H1 (cell line): ENCODE measurements at regions not wholly inside any gene's neighbourhood (a gene's known extent, or its start where the extent isn't known, plus 50 kb on each side); places are given as distances from the start of the nearest gene placed in this dataset.

Experiments
- CTCF ChIA-PET: fragments of 300-600 bp; sonication (Branson Sonifier 250); formaldehyde crosslinking; loops from one replicate; lab custom pipeline; 2021; ENCODE audit not compliant: partially characterized antibody; lab: Charles Lee
- POLR2A ChIA-PET: fragments of 300-600 bp; sonication (Branson Sonifier 250); formaldehyde crosslinking; loops from one replicate; lab custom pipeline; 2021; ENCODE audit warnings: inconsistent platforms; ENCODE audit not compliant: partially characterized antibody; lab: Charles Lee
- DNase-seq, 2 experiments: peaks; one replicate each; pipeline versions ENCODE4 v3.0.0 to v3.0.0-alpha.2; 2010 to 2022; ENCODE audit warnings: low spot score in 2 of 2, low read depth in 1 of 2, mixed read lengths in 1 of 2
- FAIRE-seq: peaks from 2 replicates; lab custom pipeline; 2011; peaks lifted over from hg19 to GRCh38; lab: Jason Lieb, UNC
- H2AFZ ChIP-seq: 2 replicates; pipeline ENCODE4 v1.8.1; 2012; ENCODE audit warnings: low read length, inconsistent platforms
- H2AK5ac ChIP-seq: 2 replicates; pipeline ENCODE4 v1.6.1; 2013; ENCODE audit warnings: low read depth, low read length
- H2BK120ac ChIP-seq: replicated peaks from 2 replicates; pipeline ENCODE3; 2013; ENCODE audit warnings: low read depth, low read length, inconsistent platforms
- H2BK12ac ChIP-seq: 2 replicates; pipeline ENCODE4 v1.6.1; 2013; ENCODE audit warnings: low read depth, low read length
- H2BK15ac ChIP-seq: 2 replicates; pipeline ENCODE4 v1.6.1; 2013; ENCODE audit warnings: low read length
- H2BK20ac ChIP-seq: 2 replicates; pipeline ENCODE4 v1.6.1; 2013; ENCODE audit warnings: low read length
- H2BK5ac ChIP-seq: 2 replicates; pipeline ENCODE4 v1.6.1; 2013; ENCODE audit warnings: low read depth, low read length
- H3K14ac ChIP-seq: 2 replicates; pipeline ENCODE4 v1.6.1; 2013; ENCODE audit warnings: inconsistent platforms; ENCODE audit not compliant: insufficient read length
- H3K18ac ChIP-seq: 2 replicates; pipeline ENCODE4 v1.6.1; 2013; ENCODE audit warnings: low read length; ENCODE audit errors: extremely low read depth
- H3K23ac ChIP-seq: 2 replicates; pipeline ENCODE4 v1.6.1; 2013; ENCODE audit warnings: inconsistent platforms; ENCODE audit not compliant: insufficient read length
- H3K23me2 ChIP-seq: 2 replicates; pipeline ENCODE4 v1.6.1; 2013; ENCODE audit warnings: low read depth, low read length
- H3K27ac ChIP-seq: 2 replicates; pipeline ENCODE4 v1.6.1; 2011; ENCODE audit warnings: low read depth, low read length, inconsistent platforms
- H3K27me3 ChIP-seq, 4 experiments: replicated peaks in 1 of 4; 1 replicate in 1 of 4; 2 replicates in 3 of 4; pipeline versions ENCODE4 v1.6.1 to v1.8.1; 2011 to 2013; ENCODE audit warnings: low read length in 3 of 4, mild to moderate bottlenecking in 3 of 4, inconsistent platforms in 2 of 4, mixed read lengths in 2 of 4, moderate library complexity in 1 of 4; ENCODE audit not compliant: control insufficient read depth in 3 of 4, insufficient read depth in 3 of 4; ENCODE audit errors: extremely low read depth in 1 of 4
- H3K36me3 ChIP-seq, 4 experiments: 2 replicates each; pipeline versions ENCODE4 v1.6.1 to v1.8.1; 2011 to 2013; ENCODE audit warnings: mild to moderate bottlenecking in 4 of 4, low read length in 3 of 4, moderate library complexity in 2 of 4, control low read depth in 1 of 4, inconsistent platforms in 1 of 4; ENCODE audit not compliant: insufficient read depth in 4 of 4, control insufficient read depth in 2 of 4
- H3K4ac ChIP-seq: replicated peaks from 2 replicates; pipeline ENCODE3; 2013; ENCODE audit warnings: low read length, low read depth, mixed read lengths, inconsistent platforms; ENCODE audit not compliant: insufficient read length
- H3K4me1 ChIP-seq, 4 experiments: replicated peaks in 1 of 4; 1 replicate in 1 of 4; 2 replicates in 3 of 4; pipeline versions ENCODE4 v1.6.1 to v1.8.1; 2011 to 2013; ENCODE audit warnings: low read length in 3 of 4, inconsistent platforms in 2 of 4, mixed read lengths in 1 of 4; ENCODE audit not compliant: insufficient read depth in 4 of 4, control insufficient read depth in 3 of 4
- H3K4me2 ChIP-seq, 2 experiments: 2 replicates each; pipeline versions ENCODE4 v1.6.1 to v1.8.1; 2011 to 2013; ENCODE audit warnings: low read depth in 2 of 2, low read length in 2 of 2, control low read depth in 1 of 2, inconsistent platforms in 1 of 2, mild to moderate bottlenecking in 1 of 2; ENCODE audit not compliant: insufficient read depth in 1 of 2
- H3K4me3 ChIP-seq, 4 experiments: fragments of 200-600, 300-600 bp in 1 of 4; sonication (generic), shearing (Covaris generic), sonication (Bioruptor Twin) in 1 of 4; 2 replicates each; pipeline versions ENCODE4 v1.5.1 to v1.8.1; 2011 to 2016; ENCODE audit warnings: low read length in 4 of 4, low read depth in 3 of 4, control low read depth in 2 of 4, inconsistent platforms in 2 of 4, mild to moderate bottlenecking in 2 of 4, mixed read lengths in 1 of 4, moderate library complexity in 1 of 4; ENCODE audit not compliant: insufficient read depth in 2 of 4; ENCODE audit errors: extremely low read depth in 1 of 4
- H3K56ac ChIP-seq: replicated peaks from 2 replicates; pipeline ENCODE3; 2013; ENCODE audit warnings: low read depth, mild to moderate bottlenecking, mixed read lengths, low read length, inconsistent platforms; ENCODE audit not compliant: insufficient read length
- H3K79me1 ChIP-seq: 2 replicates; pipeline ENCODE4 v1.6.1; 2013; ENCODE audit warnings: low read depth, low read length, control low read depth
- H3K79me2 ChIP-seq, 2 experiments: 2 replicates each; pipeline versions ENCODE4 v1.6.1 to v1.8.1; 2012 to 2013; ENCODE audit warnings: low read length in 2 of 2, mild to moderate bottlenecking in 2 of 2, inconsistent platforms in 1 of 2; ENCODE audit not compliant: insufficient read depth in 2 of 2, control insufficient read depth in 1 of 2
- H3K9ac ChIP-seq, 4 experiments: replicated peaks in 1 of 4; 1 replicate in 1 of 4; 2 replicates in 3 of 4; pipeline versions ENCODE4 v1.6.1 to v1.8.1; 2011 to 2013; ENCODE audit warnings: low read depth in 3 of 4, low read length in 3 of 4, control low read depth in 2 of 4, mild to moderate bottlenecking in 2 of 4, moderate library complexity in 2 of 4, inconsistent platforms in 1 of 4; ENCODE audit errors: extremely low read depth in 1 of 4
- H3K9me3 ChIP-seq, 2 experiments: 2 replicates each; pipeline versions ENCODE4 v1.6.1 to v1.8.1; 2012 to 2013; ENCODE audit warnings: mild to moderate bottlenecking in 2 of 2, moderate library complexity in 2 of 2, control low read depth in 1 of 2, inconsistent platforms in 1 of 2, low read depth in 1 of 2, low read length in 1 of 2, mixed read lengths in 1 of 2; ENCODE audit not compliant: insufficient read depth in 2 of 2
- H4K20me1 ChIP-seq, 2 experiments: replicated peaks in 1 of 2; 2 replicates each; pipeline versions ENCODE3 to v1.8.1; 2011 to 2013; ENCODE audit warnings: inconsistent platforms in 2 of 2, low read length in 2 of 2, mild to moderate bottlenecking in 1 of 2; ENCODE audit not compliant: insufficient read depth in 2 of 2, control insufficient read depth in 1 of 2
- H4K5ac ChIP-seq: 2 replicates; pipeline ENCODE4 v1.6.1; 2013; ENCODE audit warnings: low read length, low read depth, mixed read lengths, inconsistent platforms; ENCODE audit not compliant: insufficient read length
- H4K8ac ChIP-seq: 2 replicates; pipeline ENCODE4 v1.8.0; 2013; ENCODE audit warnings: mild to moderate bottlenecking, moderate library complexity, low read length, inconsistent platforms; ENCODE audit not compliant: insufficient read depth; ENCODE audit errors: extremely low read depth
- H4K91ac ChIP-seq: replicated peaks from 2 replicates; pipeline ENCODE3; 2013; ENCODE audit warnings: low read length, mixed read lengths, inconsistent platforms; ENCODE audit not compliant: insufficient read length
- CBX8 ChIP-seq: fragments of 300-800, 300-1000 bp; sonication (generic); IDR thresholded peaks from 2 replicates; pipeline ENCODE4 v1.7.1; 2016; ENCODE audit warnings: low read depth, low read length, borderline replicate concordance
- CTCF ChIP-seq, 3 experiments: IDR thresholded peaks; 1 replicate in 2 of 3; 2 replicates in 1 of 3; pipeline versions ENCODE4 v1.5.1 to v1.6.1; 2011; ENCODE audit warnings: low read length in 3 of 3, mild to moderate bottlenecking in 3 of 3, inconsistent platforms in 2 of 3, low read depth in 1 of 3, moderate library complexity in 1 of 3; ENCODE audit not compliant: insufficient read depth in 1 of 3; ENCODE audit errors: control extremely low read depth in 1 of 3
- EZH2 ChIP-seq: fragments of 200-600 bp; sonication (generic); IDR thresholded peaks from 2 replicates; pipeline ENCODE4 v1.7.1; 2012; ENCODE audit warnings: low read depth, mild to moderate bottlenecking, moderate library complexity, low read length, inconsistent platforms; ENCODE audit not compliant: severe bottlenecking
- NRF1 ChIP-seq: IDR thresholded peaks from 2 replicates; pipeline ENCODE4 v1.6.1; 2011; ENCODE audit warnings: mild to moderate bottlenecking, low read depth, low read length, improper control_type of control experiment
- PHF8 ChIP-seq: fragments of 200-600 bp; sonication (generic); conservative IDR thresholded peaks from 2 replicates; pipeline ENCODE4 v1.7.1; 2012; ENCODE audit warnings: low read depth, mild to moderate bottlenecking, inconsistent platforms, low read length, moderate library complexity
- RAD21 ChIP-seq, 2 experiments: IDR thresholded peaks in 1 of 2; conservative IDR thresholded peaks in 1 of 2; 2 replicates each; pipeline ENCODE4 v1.6.1; 2011; ENCODE audit warnings: low read depth in 2 of 2, low read length in 2 of 2, improper control_type of control experiment in 1 of 2, inconsistent platforms in 1 of 2, mild to moderate bottlenecking in 1 of 2, moderate library complexity in 1 of 2
- RNF2 ChIP-seq: fragments of 200-900, 300-1000 bp; sonication (generic); IDR thresholded peaks from 2 replicates; pipeline ENCODE4 v1.7.1; 2016; ENCODE audit warnings: borderline replicate concordance, low read depth, mild to moderate bottlenecking, antibody characterized with exemption, low read length; ENCODE audit not compliant: poor library complexity, severe bottlenecking; ENCODE audit errors: missing control alignments
- RXRA ChIP-seq: IDR thresholded peaks from 2 replicates; pipeline ENCODE4 v1.6.1; 2011; ENCODE audit warnings: low read depth, mild to moderate bottlenecking, low read length, moderate library complexity; ENCODE audit not compliant: insufficient read depth
- SIX5 ChIP-seq: IDR thresholded peaks from 2 replicates; pipeline ENCODE4 v1.6.1; 2011; ENCODE audit warnings: mild to moderate bottlenecking, low read depth, low read length
- WGBS, 2 experiments: shearing (Covaris generic) in 1 of 2; methylation state at CpG; one replicate each; pipeline versions ENCODE4 v1.1.6 to v1.1.7; 2013 to 2015; ENCODE audit warnings: low lambda C conversion rate in 2 of 2, mixed read lengths in 2 of 2, inconsistent platforms in 1 of 2, low coverage in 1 of 2, missing lambda C conversion rate in 1 of 2; ENCODE audit not compliant: insufficient replicate concordance in 2 of 2, insufficient coverage in 1 of 2, insufficient read length in 1 of 2; ENCODE audit errors: extremely low coverage in 1 of 2, missing lambda C conversion rate in 1 of 2; 5-methylcytosine and 5-hydroxymethylcytosine counted together

- no peak overlapping the region for H2BK12ac ChIP-seq
- H3K36me3 ChIP-seq = no peaks in the 10 kb centered on the region; a peak in 1 of 8 replicates
- H3K27ac ChIP-seq = no peak overlapping the region
- H3K9ac ChIP-seq = no peak overlapping the region
- no peak overlapping the region for H2BK20ac ChIP-seq
- no peak overlapping the region for H3K56ac ChIP-seq
- no peak overlapping the region for H2BK120ac ChIP-seq
- 89% methylated on average over 3 of the region's 3 CpGs; no CpG with 5 or more reads in 1 of the 2 experiments for WGBS, 2 experiments
- no peak overlapping the region for H4K5ac ChIP-seq
- H3K14ac ChIP-seq = no peak overlapping the region
- no peaks in the 10 kb centered on the region for H3K79me1 ChIP-seq
- H3K4me2 ChIP-seq = no peak overlapping the region
- H3K9me3 ChIP-seq = peaks cover 5 to 11% of the 10 kb centered on the region in 2 experiments; a peak in 2 of 4 replicates
- H2AFZ ChIP-seq = no peak overlapping the region
- ChIA-PET POLR2A (no interaction called here), CTCF (interaction anchor here (1.1 to 1.8 kb wide), 2 partner anchors 10 to 11 kb away, joined by 6 read pairs; no protein-coding TSS in a partner anchor)
- H3K23ac ChIP-seq = no peak overlapping the region
- no peaks in the 10 kb centered on the region for H3K79me2 ChIP-seq
- no peaks in the 10 kb centered on the region for H3K23me2 ChIP-seq
- no peak overlapping the region for H3K4ac ChIP-seq
- H2BK15ac ChIP-seq = no peak overlapping the region
- DNase-seq (no peak), FAIRE-seq (no peak)
- peaks cover 0 to 2% (median 0%) of the 10 kb centered on the region in 4 experiments; a peak in 1 of 7 replicates for H3K4me1 ChIP-seq
- no peak overlapping the region for H2BK5ac ChIP-seq
- H3K4me3 ChIP-seq = no peak overlapping the region
- H4K91ac ChIP-seq = no peak overlapping the region
- H4K8ac ChIP-seq = no peak overlapping the region
- H3K27me3 ChIP-seq = no peaks in the 10 kb centered on the region
- no peak overlapping the region for H3K18ac ChIP-seq
- TF ChIP-seq PHF8 (no peak), CTCF (IDR thresholded peaks at IDR 0.05; ENCODE audit: control extremely low read depth in 1 of 3, insufficient read depth in 1 of 3, low read depth in 1 of 3, low read length in 3 of 3) (peak in 1 of 3 experiments; percentile 18; a peak in 1 of 4 replicates), SIX5 (no peak), NRF1 (no peak), RAD21 (IDR thresholded peaks at IDR 0.05 in 1 of 2, conservative IDR thresholded peaks at IDR 0.05 in 1 of 2; ENCODE audit: low read depth in 2 of 2, low read length in 2 of 2) (peak in 1 of 2 experiments; percentile 3; a peak in 1 of 4 replicates), RXRA (no peak), RNF2 (no peak), EZH2 (no peak), CBX8 (no peak)
- no peaks in the 10 kb centered on the region for H4K20me1 ChIP-seq
- no peak overlapping the region for H2AK5ac ChIP-seq
Measured at GRCh38 chr2:81389203-81389602, 1084.7 kb upstream of the LRRTM1 start.
